ENCODE measurements at regions not wholly inside any gene's neighbourhood (a gene's known extent, or its start where the extent isn't known, plus 50 kb on each side); places are given as distances from the start of the nearest gene placed in this dataset.

- TF ChIP-seq, protein P1, sequence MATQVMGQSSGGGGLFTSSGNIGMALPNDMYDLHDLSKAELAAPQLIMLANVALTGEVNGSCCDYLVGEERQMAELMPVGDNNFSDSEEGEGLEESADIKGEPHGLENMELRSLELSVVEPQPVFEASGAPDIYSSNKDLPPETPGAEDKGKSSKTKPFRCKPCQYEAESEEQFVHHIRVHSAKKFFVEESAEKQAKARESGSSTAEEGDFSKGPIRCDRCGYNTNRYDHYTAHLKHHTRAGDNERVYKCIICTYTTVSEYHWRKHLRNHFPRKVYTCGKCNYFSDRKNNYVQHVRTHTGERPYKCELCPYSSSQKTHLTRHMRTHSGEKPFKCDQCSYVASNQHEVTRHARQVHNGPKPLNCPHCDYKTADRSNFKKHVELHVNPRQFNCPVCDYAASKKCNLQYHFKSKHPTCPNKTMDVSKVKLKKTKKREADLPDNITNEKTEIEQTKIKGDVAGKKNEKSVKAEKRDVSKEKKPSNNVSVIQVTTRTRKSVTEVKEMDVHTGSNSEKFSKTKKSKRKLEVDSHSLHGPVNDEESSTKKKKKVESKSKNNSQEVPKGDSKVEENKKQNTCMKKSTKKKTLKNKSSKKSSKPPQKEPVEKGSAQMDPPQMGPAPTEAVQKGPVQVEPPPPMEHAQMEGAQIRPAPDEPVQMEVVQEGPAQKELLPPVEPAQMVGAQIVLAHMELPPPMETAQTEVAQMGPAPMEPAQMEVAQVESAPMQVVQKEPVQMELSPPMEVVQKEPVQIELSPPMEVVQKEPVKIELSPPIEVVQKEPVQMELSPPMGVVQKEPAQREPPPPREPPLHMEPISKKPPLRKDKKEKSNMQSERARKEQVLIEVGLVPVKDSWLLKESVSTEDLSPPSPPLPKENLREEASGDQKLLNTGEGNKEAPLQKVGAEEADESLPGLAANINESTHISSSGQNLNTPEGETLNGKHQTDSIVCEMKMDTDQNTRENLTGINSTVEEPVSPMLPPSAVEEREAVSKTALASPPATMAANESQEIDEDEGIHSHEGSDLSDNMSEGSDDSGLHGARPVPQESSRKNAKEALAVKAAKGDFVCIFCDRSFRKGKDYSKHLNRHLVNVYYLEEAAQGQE (IDR thresholded peaks at IDR 0.05; ENCODE audit: insufficient replicate concordance, low read depth): no peak
- TF ChIP-seq SPI1 (IDR thresholded peaks at IDR 0.05; ENCODE audit: borderline replicate concordance, low read depth) (no peak), CTCF (IDR thresholded peaks at IDR 0.05; ENCODE audit: insufficient read depth, low read length) (no peak)
Measured at GRCh38 chr11:91857179-91857578, 367.4 kb upstream of the FAT3 start.
